ENCODE measurements at regions not wholly inside any gene's neighbourhood (a gene's known extent, or its start where the extent isn't known, plus 50 kb on each side); places are given as distances from the start of the nearest gene placed in this dataset.

GRCh38 chr9:97128919-97129318, 90.0 kb upstream of the CTSV start:
- TF ChIP-seq EP300 (IDR thresholded peaks at IDR 0.05; ENCODE audit: borderline replicate concordance in 1 of 2, low read depth in 2 of 2, low read length in 2 of 2) (no peak), POLR2A (IDR thresholded peaks at IDR 0.05; ENCODE audit: control extremely low read depth in 1 of 2, low read depth in 2 of 2, low read length in 2 of 2) (no peak), NRF1 (IDR thresholded peaks at IDR 0.05; ENCODE audit: low read depth, low read length) (no peak), POLR2AphosphoS5 (IDR thresholded peaks at IDR 0.05; ENCODE audit: low read depth, low read length) (no peak), TEAD4 (IDR thresholded peaks at IDR 0.05; ENCODE audit: low read depth, low read length) (no peak), KDM1A (IDR thresholded peaks at IDR 0.05; ENCODE audit: borderline replicate concordance, low read length) (no peak), EZH2 (IDR thresholded peaks at IDR 0.05; ENCODE audit: low read depth, low read length, severe bottlenecking) (no peak), CTCF (IDR thresholded peaks at IDR 0.05; ENCODE audit: control extremely low read depth in 1 of 3, insufficient read depth in 1 of 3, low read depth in 1 of 3, low read length in 3 of 3) (no peak), EGR1 (IDR thresholded peaks at IDR 0.05; ENCODE audit: borderline replicate concordance, low read depth, low read length) (no peak), SIN3A (conservative IDR thresholded peaks at IDR 0.05 in 1 of 2, IDR thresholded peaks at IDR 0.05 in 1 of 2; ENCODE audit: low read depth in 1 of 2, low read length in 2 of 2) (no peak)

All from H1 (cell line).